ENCODE measurements at regions not wholly inside any gene's neighbourhood (a gene's known extent, or its start where the extent isn't known, plus 50 kb on each side); places are given as distances from the start of the nearest gene placed in this dataset.

- no peak for DNase-seq (ENCODE audit: low read depth in 1 of 2, low spot score in 1 of 2)
- TF ChIP-seq SPI1 (IDR thresholded peaks at IDR 0.05; ENCODE audit: borderline replicate concordance, low read depth): no peak
- TF ChIP-seq CTCF (IDR thresholded peaks at IDR 0.05; ENCODE audit: insufficient read depth, low read length): no peak
- no peak for TF ChIP-seq POLR2AphosphoS5 (IDR thresholded peaks at IDR 0.05; ENCODE audit: low read depth)
- TF ChIP-seq GABPA (IDR thresholded peaks at IDR 0.05; ENCODE audit: low read depth): no peak
- TF ChIP-seq REST (IDR thresholded peaks at IDR 0.05; ENCODE audit: insufficient replicate concordance, low read depth): no peak
Measured at GRCh38 chr4:3361896-3362295, 69.1 kb downstream of the RGS12 start.

GRCh38 chr4:3362431-3363287 is 69.8 kb downstream of the RGS12 start:
- TF ChIP-seq POLR2AphosphoS5 (IDR thresholded peaks at IDR 0.05; ENCODE audit: low read depth) (no peak), REST (IDR thresholded peaks at IDR 0.05; ENCODE audit: insufficient replicate concordance, low read depth) (no peak), CTCF (IDR thresholded peaks at IDR 0.05; ENCODE audit: insufficient read depth, low read length) (no peak), GABPA (IDR thresholded peaks at IDR 0.05; ENCODE audit: low read depth) (no peak), SPI1 (IDR thresholded peaks at IDR 0.05; ENCODE audit: borderline replicate concordance, low read depth) (no peak)

More at GRCh38 chr4:3361896-3362295, 69.1 kb downstream of the RGS12 start:
- no peaks in the 10 kb centered on the region for H3K27me3 ChIP-seq (ENCODE audit: insufficient read depth, poor library complexity, severe bottlenecking)
- no peak overlapping the region for H3K27ac ChIP-seq (replicated peaks)
- H3K4me3 ChIP-seq (replicated peaks; ENCODE audit: insufficient read depth, low read length): no peak overlapping the region

GRCh38 chr4:3363411-3364141 is 70.8 kb downstream of the RGS12 start:
- no peak for TF ChIP-seq CTCF (IDR thresholded peaks at IDR 0.05; ENCODE audit: insufficient read depth, low read length)
- no peaks in the 10 kb centered on the region for H3K27me3 ChIP-seq (ENCODE audit: insufficient read depth, poor library complexity, severe bottlenecking)
- peak overlapping the region; percentile 43 for H3K27ac ChIP-seq (replicated peaks)
- DNase-seq (ENCODE audit: low read depth in 1 of 2, low spot score in 1 of 2): peak in 1 of 2 experiments; percentile 57
- no peak overlapping the region for H3K4me3 ChIP-seq (replicated peaks; ENCODE audit: insufficient read depth, low read length)

More at GRCh38 chr4:3362431-3363287, 69.8 kb downstream of the RGS12 start:
- no peak overlapping the region for H3K4me3 ChIP-seq (replicated peaks; ENCODE audit: insufficient read depth, low read length)
- no peaks in the 10 kb centered on the region for H3K27me3 ChIP-seq (ENCODE audit: insufficient read depth, poor library complexity, severe bottlenecking)
- no peak for DNase-seq (ENCODE audit: low read depth in 1 of 2, low spot score in 1 of 2)
- H3K27ac ChIP-seq (replicated peaks): no peak overlapping the region

Data from HL-60 (cell line).